IPS-15b (cell line): ENCODE measurements at regions not wholly inside any gene's neighbourhood (a gene's known extent, or its start where the extent isn't known, plus 50 kb on each side); places are given as distances from the start of the nearest gene placed in this dataset.

Experiments
- H3K27me3 ChIP-seq: one replicate; pipeline ENCODE4 v1.6.1; 2013; ENCODE audit warnings: low read length; ENCODE audit not compliant: control insufficient read depth, insufficient read depth
- H3K36me3 ChIP-seq: one replicate; pipeline ENCODE4 v1.6.1; 2013; ENCODE audit warnings: low read length; ENCODE audit not compliant: control insufficient read depth, insufficient read depth
- H3K4me1 ChIP-seq: one replicate; pipeline ENCODE4 v1.6.1; 2013; ENCODE audit warnings: mild to moderate bottlenecking, low read length; ENCODE audit not compliant: control insufficient read depth, insufficient read depth
- H3K4me3 ChIP-seq: one replicate; pipeline ENCODE4 v1.5.1; 2013; ENCODE audit warnings: low read depth, low read length
- H3K9ac ChIP-seq: one replicate; pipeline ENCODE4 v1.6.1; 2013; ENCODE audit warnings: low read depth, mild to moderate bottlenecking, low read length
- H3K9me3 ChIP-seq: one replicate; pipeline ENCODE4 v1.6.1; 2013; ENCODE audit warnings: mild to moderate bottlenecking, low read length; ENCODE audit not compliant: control insufficient read depth, insufficient read depth

GRCh38 chr10:4590807-4591206 is 235.2 kb upstream of the AKR1E2 start:
- no peaks in the 10 kb centered on the region for H3K9me3 ChIP-seq
- no peaks in the 10 kb centered on the region for H3K4me1 ChIP-seq
- no peaks in the 10 kb centered on the region for H3K36me3 ChIP-seq
- H3K4me3 ChIP-seq: no peak overlapping the region
- no peak overlapping the region for H3K9ac ChIP-seq
- no peaks in the 10 kb centered on the region for H3K27me3 ChIP-seq

GRCh38 chr10:4588824-4589223 is 237.2 kb upstream of the AKR1E2 start:
- H3K36me3 ChIP-seq: no peaks in the 10 kb centered on the region
- H3K27me3 ChIP-seq: no peaks in the 10 kb centered on the region
- no peaks in the 10 kb centered on the region for H3K9me3 ChIP-seq
- H3K4me3 ChIP-seq: no peak overlapping the region
- no peaks in the 10 kb centered on the region for H3K4me1 ChIP-seq
- H3K9ac ChIP-seq: no peak overlapping the region

- Histone ChIP-seq H3K9me3 (no peaks in the 10 kb centered on the region), H3K4me1 (no peaks in the 10 kb centered on the region), H3K36me3 (no peaks in the 10 kb centered on the region), H3K9ac (no peak overlapping the region), H3K4me3 (no peak overlapping the region), H3K27me3 (no peaks in the 10 kb centered on the region)
Observed at GRCh38 chr10:4587466-4587865, 238.5 kb upstream of the AKR1E2 start.

GRCh38 chr10:4586776-4587175 is 239.2 kb upstream of the AKR1E2 start:
- Histone ChIP-seq H3K36me3 (no peaks in the 10 kb centered on the region), H3K4me1 (no peaks in the 10 kb centered on the region), H3K4me3 (no peak overlapping the region), H3K9me3 (no peaks in the 10 kb centered on the region), H3K9ac (no peak overlapping the region), H3K27me3 (no peaks in the 10 kb centered on the region)

GRCh38 chr10:4581929-4582328 is 244.1 kb upstream of the AKR1E2 start:
- H3K9me3 ChIP-seq: no peaks in the 10 kb centered on the region
- H3K4me3 ChIP-seq: no peak overlapping the region
- H3K9ac ChIP-seq: no peak overlapping the region
- H3K36me3 ChIP-seq: no peaks in the 10 kb centered on the region
- no peaks in the 10 kb centered on the region for H3K27me3 ChIP-seq
- no peaks in the 10 kb centered on the region for H3K4me1 ChIP-seq

- H3K4me1 ChIP-seq: no peaks in the 10 kb centered on the region
- no peak overlapping the region for H3K4me3 ChIP-seq
- no peaks in the 10 kb centered on the region for H3K27me3 ChIP-seq
- no peaks in the 10 kb centered on the region for H3K9me3 ChIP-seq
- H3K9ac ChIP-seq: no peak overlapping the region
- no peaks in the 10 kb centered on the region for H3K36me3 ChIP-seq
Observed at GRCh38 chr10:4579844-4580243, 246.2 kb upstream of the AKR1E2 start.

GRCh38 chr10:4576206-4576605 is 249.8 kb upstream of the AKR1E2 start:
- H3K36me3 ChIP-seq: no peaks in the 10 kb centered on the region
- no peaks in the 10 kb centered on the region for H3K4me1 ChIP-seq
- no peak overlapping the region for H3K4me3 ChIP-seq
- H3K27me3 ChIP-seq: no peaks in the 10 kb centered on the region
- no peak overlapping the region for H3K9ac ChIP-seq
- no peaks in the 10 kb centered on the region for H3K9me3 ChIP-seq

- no peaks in the 10 kb centered on the region for H3K4me1 ChIP-seq
- H3K4me3 ChIP-seq: no peak overlapping the region
- no peaks in the 10 kb centered on the region for H3K27me3 ChIP-seq
- no peaks in the 10 kb centered on the region for H3K36me3 ChIP-seq
- H3K9ac ChIP-seq: no peak overlapping the region
- no peaks in the 10 kb centered on the region for H3K9me3 ChIP-seq
Observed at GRCh38 chr10:4569151-4569550, 256.9 kb upstream of the AKR1E2 start.

- no peak overlapping the region for H3K4me3 ChIP-seq
- no peaks in the 10 kb centered on the region for H3K36me3 ChIP-seq
- H3K27me3 ChIP-seq: no peaks in the 10 kb centered on the region
- H3K9me3 ChIP-seq: no peaks in the 10 kb centered on the region
- no peaks in the 10 kb centered on the region for H3K4me1 ChIP-seq
- H3K9ac ChIP-seq: no peak overlapping the region
Observed at GRCh38 chr10:4568731-4569130, 257.3 kb upstream of the AKR1E2 start.

- no peak overlapping the region for H3K9ac ChIP-seq
- no peaks in the 10 kb centered on the region for H3K36me3 ChIP-seq
- no peak overlapping the region for H3K4me3 ChIP-seq
- no peaks in the 10 kb centered on the region for H3K27me3 ChIP-seq
- H3K4me1 ChIP-seq: no peaks in the 10 kb centered on the region
- H3K9me3 ChIP-seq: no peaks in the 10 kb centered on the region
Observed at GRCh38 chr10:4568086-4568485, 257.9 kb upstream of the AKR1E2 start.

GRCh38 chr10:4567637-4568036 is 258.4 kb upstream of the AKR1E2 start:
- Histone ChIP-seq H3K9me3 (no peaks in the 10 kb centered on the region), H3K9ac (no peak overlapping the region), H3K4me3 (no peak overlapping the region), H3K4me1 (no peaks in the 10 kb centered on the region), H3K36me3 (no peaks in the 10 kb centered on the region), H3K27me3 (no peaks in the 10 kb centered on the region)

GRCh38 chr10:4566011-4566410 is 260.0 kb upstream of the AKR1E2 start:
- Histone ChIP-seq H3K4me1 (no peaks in the 10 kb centered on the region), H3K36me3 (no peaks in the 10 kb centered on the region), H3K27me3 (no peaks in the 10 kb centered on the region), H3K9me3 (no peaks in the 10 kb centered on the region), H3K4me3 (no peak overlapping the region), H3K9ac (no peak overlapping the region)

- Histone ChIP-seq H3K27me3 (no peaks in the 10 kb centered on the region), H3K4me1 (no peaks in the 10 kb centered on the region), H3K4me3 (no peak overlapping the region), H3K9me3 (no peaks in the 10 kb centered on the region), H3K36me3 (no peaks in the 10 kb centered on the region), H3K9ac (no peak overlapping the region)
Observed at GRCh38 chr10:4561296-4561695, 264.7 kb upstream of the AKR1E2 start.
